Calu3 (cell line): ENCODE measurements at regions not wholly inside any gene's neighbourhood (a gene's known extent, or its start where the extent isn't known, plus 50 kb on each side); places are given as distances from the start of the nearest gene placed in this dataset.

Experiments used
- BruUV-seq: library from RNA; stranded (reverse); fragments of 400-500 nt; replicated peaks from 2 replicates; lab custom pipeline; 2021; lab: Mats Ljungman, UMichigan
- CTCF ChIA-PET: fragments of 300-600 bp; sonication (Branson Sonifier 250); formaldehyde crosslinking; loops from one replicate; lab custom pipeline; 2022; ENCODE audit warnings: antibody characterized with exemption; lab: Charles Lee
- DNase-seq: peaks from one replicate; pipeline ENCODE4 v3.0.0; 2022
- H3K27ac Mint-ChIP-seq: one replicate; pipeline ENCODE4 v1.8.0; 2022; ENCODE audit warnings: mixed read lengths; ENCODE audit not compliant: unreplicated experiment
- H3K27me3 Mint-ChIP-seq: one replicate; pipeline ENCODE4 v1.8.0; 2022; ENCODE audit warnings: mixed read lengths; ENCODE audit not compliant: unreplicated experiment
- H3K36me3 Mint-ChIP-seq: one replicate; pipeline ENCODE4 v1.8.0; 2022; ENCODE audit warnings: mild to moderate bottlenecking, moderate library complexity, mixed read lengths; ENCODE audit not compliant: insufficient read depth, unreplicated experiment
- H3K4me1 Mint-ChIP-seq: one replicate; pipeline ENCODE4 v1.8.0; 2022; ENCODE audit warnings: mild to moderate bottlenecking, low read depth, mixed read lengths; ENCODE audit not compliant: unreplicated experiment
- H3K4me3 Mint-ChIP-seq: one replicate; pipeline ENCODE4 v1.8.0; 2022; ENCODE audit warnings: mild to moderate bottlenecking, low read depth, moderate library complexity, mixed read lengths; ENCODE audit not compliant: unreplicated experiment
- H3K9me3 Mint-ChIP-seq: one replicate; pipeline ENCODE4 v1.8.0; 2022; ENCODE audit warnings: low read depth, mixed read lengths; ENCODE audit not compliant: unreplicated experiment
- CTCF ChIP-seq: fragments of 200-600 bp; IDR thresholded peaks from one replicate; pipeline ENCODE4 v1.8.0; 2022; ENCODE audit warnings: antibody characterized with exemption; ENCODE audit not compliant: unreplicated experiment
- intact Hi-C: fragments of 100-400 bp; cut with micrococcal nuclease; formaldehyde crosslinking; loops from one replicate; pipeline ENCODE4 v1.10.0; 2022; ENCODE audit not compliant: unreplicated experiment

GRCh38 chr14:97221572-97222285, 424.5 kb downstream of the VRK1 start:
- Mint-ChIP-seq H3K4me3 (no peak overlapping the region), H3K27ac (no peak overlapping the region), H3K36me3 (no peaks in the 10 kb centered on the region), H3K4me1 (no peaks in the 10 kb centered on the region), H3K9me3 (peaks cover 3% of the 10 kb centered on the region), H3K27me3 (no peaks in the 10 kb centered on the region)
- no peak for DNase-seq
- no peak for TF ChIP-seq CTCF
- CTCF ChIA-PET: no interaction called here
- BruUV-seq: no TSS peak
- intact Hi-C loops: no loop called here

- no peaks in the 10 kb centered on the region for H3K36me3 Mint-ChIP-seq
- peaks cover 10% of the 10 kb centered on the region for H3K9me3 Mint-ChIP-seq
- H3K4me1 Mint-ChIP-seq: no peaks in the 10 kb centered on the region
- BruUV-seq: no TSS peak
- CTCF ChIA-PET: no interaction called here
- no peak overlapping the region for H3K4me3 Mint-ChIP-seq
- H3K27me3 Mint-ChIP-seq: no peaks in the 10 kb centered on the region
- DNase-seq: no peak
- intact Hi-C loops: no loop called here
- TF ChIP-seq CTCF: no peak
- H3K27ac Mint-ChIP-seq: no peak overlapping the region
Measured at GRCh38 chr14:97224016-97224415, 426.8 kb downstream of the VRK1 start.

GRCh38 chr14:97230051-97230450, 432.9 kb downstream of the VRK1 start:
- Mint-ChIP-seq H3K4me3 (no peak overlapping the region), H3K4me1 (no peaks in the 10 kb centered on the region), H3K9me3 (peaks cover 11% of the 10 kb centered on the region), H3K27ac (no peak overlapping the region), H3K27me3 (no peaks in the 10 kb centered on the region), H3K36me3 (no peaks in the 10 kb centered on the region)
- intact Hi-C loops: no loop called here
- CTCF ChIA-PET: no interaction called here
- no peak for TF ChIP-seq CTCF
- no TSS peak for BruUV-seq
- no peak for DNase-seq

GRCh38 chr14:97233319-97233985, 436.3 kb downstream of the VRK1 start:
- Mint-ChIP-seq H3K9me3 (peaks cover 20% of the 10 kb centered on the region), H3K36me3 (no peaks in the 10 kb centered on the region), H3K27me3 (no peaks in the 10 kb centered on the region), H3K4me3 (no peak overlapping the region), H3K4me1 (no peaks in the 10 kb centered on the region), H3K27ac (no peak overlapping the region)
- BruUV-seq: no TSS peak
- no peak for DNase-seq
- no peak for TF ChIP-seq CTCF
- CTCF ChIA-PET: no interaction called here
- intact Hi-C loops: no loop called here
